Stimulated activated CD4-positive, alpha-beta T cell treated with anti-CD3 and anti-CD28 coated beads, Interleukin-4, amount 100 ng/mL, for 4 hours (primary cell): ENCODE measurements at regions not wholly inside any gene's neighbourhood (a gene's known extent, or its start where the extent isn't known, plus 50 kb on each side); places are given as distances from the start of the nearest gene placed in this dataset.
"Not testable (repeated sequence)": the region's sequence is repeated elsewhere in the genome, so short reads cannot be mapped to it uniquely, and the experiment has no call there.

Experiments used
- DNase-seq, 2 experiments: peaks; one replicate each; pipeline ENCODE4 v3.0.0-alpha.2; 2020

GRCh38 chr1:181205901-181206300 is 117.4 kb downstream of the IER5 start:
- DNase-seq = no peak

GRCh38 chr1:181206513-181206912 is 118.0 kb downstream of the IER5 start:
- no peak for DNase-seq

- DNase-seq = no peak
Measured at GRCh38 chr1:181206979-181207790, 118.7 kb downstream of the IER5 start.

GRCh38 chr1:181208083-181208482 is 119.6 kb downstream of the IER5 start:
- DNase-seq = no peak

GRCh38 chr1:181208967-181209366 is 120.5 kb downstream of the IER5 start:
- DNase-seq = no peak

- DNase-seq = no peak
Measured at GRCh38 chr1:181213056-181213455, 124.6 kb downstream of the IER5 start.

- no peak for DNase-seq
Measured at GRCh38 chr1:181216591-181216994, 128.1 kb downstream of the IER5 start.

- DNase-seq = no peak
Measured at GRCh38 chr1:181219938-181220337, 131.4 kb downstream of the IER5 start.

GRCh38 chr1:181221078-181221477 is 132.6 kb downstream of the IER5 start:
- no peak for DNase-seq

- no peak for DNase-seq
Measured at GRCh38 chr1:181222972-181223505, 134.5 kb downstream of the IER5 start.

GRCh38 chr1:181226728-181227127 is 138.2 kb downstream of the IER5 start:
- DNase-seq = not testable (repeated sequence)

- no peak for DNase-seq
Measured at GRCh38 chr1:181239086-181239485, 150.6 kb downstream of the IER5 start.

GRCh38 chr1:181246320-181246719 is 157.8 kb downstream of the IER5 start:
- DNase-seq = not testable (repeated sequence)

- DNase-seq = not testable (repeated sequence)
Measured at GRCh38 chr1:181248361-181248760, 159.9 kb downstream of the IER5 start.

- DNase-seq = no peak
Measured at GRCh38 chr1:181249186-181249585, 160.7 kb downstream of the IER5 start.

GRCh38 chr1:181250038-181250437 is 161.5 kb downstream of the IER5 start:
- no peak for DNase-seq

- DNase-seq = no peak
Measured at GRCh38 chr1:181251001-181251712, 162.7 kb downstream of the IER5 start.

GRCh38 chr1:181251713-181252075 is 163.2 kb downstream of the IER5 start:
- DNase-seq = no peak

GRCh38 chr1:181253601-181254000 is 165.1 kb downstream of the IER5 start:
- not testable (repeated sequence) for DNase-seq

GRCh38 chr1:181255270-181255929 is 166.9 kb downstream of the IER5 start:
- DNase-seq = no peak

GRCh38 chr1:181257117-181257516 is 168.6 kb downstream of the IER5 start:
- DNase-seq = no peak

GRCh38 chr1:181259026-181259745 is 170.7 kb downstream of the IER5 start:
- DNase-seq = no peak

GRCh38 chr1:181260271-181260670 is 171.8 kb downstream of the IER5 start:
- no peak for DNase-seq
